ENCODE measurements at regions not wholly inside any gene's neighbourhood (a gene's known extent, or its start where the extent isn't known, plus 50 kb on each side); places are given as distances from the start of the nearest gene placed in this dataset.
"Not testable (repeated sequence)": the region's sequence is repeated elsewhere in the genome, so short reads cannot be mapped to it uniquely, and the experiment has no call there.

GRCh38 chr12:59328395-59329075 lies 267.3 kb upstream of the SLC16A7 start:
- TF ChIP-seq CTCF (conservative IDR thresholded peaks at IDR 0.05); EZH2 (IDR thresholded peaks at IDR 0.05; ENCODE audit: low read depth): not testable (repeated sequence)
